GM23338 (cell line): ENCODE measurements at regions not wholly inside any gene's neighbourhood (a gene's known extent, or its start where the extent isn't known, plus 50 kb on each side); places are given as distances from the start of the nearest gene placed in this dataset.

Experiments used
- CREB1 ChIP-seq: fragments of 250-450 bp; sonication (Bioruptor Pico); IDR thresholded peaks from 2 replicates; pipeline ENCODE4 v1.5.0; 2020; ENCODE audit warnings: low read depth, mild to moderate bottlenecking, moderate library complexity
- EZH2 ChIP-seq: fragments of 200-600 bp; sonication (generic); IDR thresholded peaks from one replicate; pipeline ENCODE4 v1.8.0; 2017; ENCODE audit warnings: antibody characterized with exemption, mild to moderate bottlenecking, low read depth; ENCODE audit not compliant: unreplicated experiment
- EZH2phosphoT487 ChIP-seq: fragments of 200-600 bp; sonication (generic); IDR thresholded peaks from one replicate; pipeline ENCODE4 v1.8.1; 2018; ENCODE audit warnings: antibody characterized with exemption; ENCODE audit not compliant: unreplicated experiment
- POLR2AphosphoS5 ChIP-seq: IDR thresholded peaks from 2 replicates; pipeline ENCODE4 v1.6.1; 2016; ENCODE audit warnings: antibody characterized with exemption, low read depth
- STAT1 ChIP-seq: IDR thresholded peaks from one replicate; pipeline ENCODE4 v1.6.1; 2016; ENCODE audit warnings: antibody characterized with exemption; ENCODE audit not compliant: unreplicated experiment
- ZNF331 ChIP-seq: fragments of 250-450 bp; sonication (Bioruptor Pico); IDR thresholded peaks from 2 replicates; pipeline ENCODE4 v1.5.0; 2020; ENCODE audit warnings: low read depth, mild to moderate bottlenecking, moderate library complexity
- TF ChIP-seq, protein P1 (sequence below), 2 experiments: fragments of 200-600 bp in 1 of 2; sonication (generic) in 1 of 2; conservative IDR thresholded peaks; 2 replicates each; pipeline versions ENCODE4 v1.5.1 to v1.6.1; 2016 to 2017; ENCODE audit warnings: antibody characterized with exemption in 2 of 2, low read depth in 2 of 2, mild to moderate bottlenecking in 2 of 2, moderate library complexity in 1 of 2
- TF ChIP-seq, protein P2 (sequence below): IDR thresholded peaks from one replicate; pipeline ENCODE4 v1.6.1; 2018; ENCODE audit warnings: antibody characterized with exemption; ENCODE audit not compliant: unreplicated experiment
- TF ChIP-seq, protein P3 (sequence below): fragments of 250-450 bp; sonication (Bioruptor Pico); IDR thresholded peaks from 2 replicates; pipeline ENCODE4 v1.5.0; 2020; ENCODE audit warnings: mild to moderate bottlenecking, moderate library complexity

DNA sequence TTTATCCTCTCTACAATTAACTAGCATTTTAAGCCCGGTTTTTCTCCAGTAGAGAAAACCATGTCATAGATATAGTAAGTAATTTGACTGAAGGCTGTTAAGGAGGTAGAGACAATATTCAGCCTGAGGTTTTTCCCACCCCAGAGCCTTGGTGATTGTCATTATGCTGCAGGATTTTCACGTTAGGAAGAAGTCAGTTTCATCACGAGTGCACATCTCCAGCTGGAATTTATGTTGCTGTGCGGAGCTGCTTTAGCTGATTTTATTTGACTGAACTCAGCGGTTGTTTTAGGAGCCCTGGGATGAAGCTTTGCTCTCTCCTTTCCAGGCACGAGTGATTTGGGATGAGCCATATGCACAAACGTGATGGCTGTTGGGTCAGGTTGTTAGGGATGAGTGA lies 271.3 kb upstream of the RGMA start:
- TF ChIP-seq, protein P1, sequence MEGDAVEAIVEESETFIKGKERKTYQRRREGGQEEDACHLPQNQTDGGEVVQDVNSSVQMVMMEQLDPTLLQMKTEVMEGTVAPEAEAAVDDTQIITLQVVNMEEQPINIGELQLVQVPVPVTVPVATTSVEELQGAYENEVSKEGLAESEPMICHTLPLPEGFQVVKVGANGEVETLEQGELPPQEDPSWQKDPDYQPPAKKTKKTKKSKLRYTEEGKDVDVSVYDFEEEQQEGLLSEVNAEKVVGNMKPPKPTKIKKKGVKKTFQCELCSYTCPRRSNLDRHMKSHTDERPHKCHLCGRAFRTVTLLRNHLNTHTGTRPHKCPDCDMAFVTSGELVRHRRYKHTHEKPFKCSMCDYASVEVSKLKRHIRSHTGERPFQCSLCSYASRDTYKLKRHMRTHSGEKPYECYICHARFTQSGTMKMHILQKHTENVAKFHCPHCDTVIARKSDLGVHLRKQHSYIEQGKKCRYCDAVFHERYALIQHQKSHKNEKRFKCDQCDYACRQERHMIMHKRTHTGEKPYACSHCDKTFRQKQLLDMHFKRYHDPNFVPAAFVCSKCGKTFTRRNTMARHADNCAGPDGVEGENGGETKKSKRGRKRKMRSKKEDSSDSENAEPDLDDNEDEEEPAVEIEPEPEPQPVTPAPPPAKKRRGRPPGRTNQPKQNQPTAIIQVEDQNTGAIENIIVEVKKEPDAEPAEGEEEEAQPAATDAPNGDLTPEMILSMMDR (conservative IDR thresholded peaks at IDR 0.05; ENCODE audit: low read depth in 2 of 2), result no peak
- TF ChIP-seq POLR2AphosphoS5 (no peak), ZNF331 (CRISPR knock-in tag) (no peak), EZH2 (no peak), STAT1 (no peak), EZH2phosphoT487 (no peak), CREB1 (CRISPR knock-in tag) (no peak)
- TF ChIP-seq, protein P2, sequence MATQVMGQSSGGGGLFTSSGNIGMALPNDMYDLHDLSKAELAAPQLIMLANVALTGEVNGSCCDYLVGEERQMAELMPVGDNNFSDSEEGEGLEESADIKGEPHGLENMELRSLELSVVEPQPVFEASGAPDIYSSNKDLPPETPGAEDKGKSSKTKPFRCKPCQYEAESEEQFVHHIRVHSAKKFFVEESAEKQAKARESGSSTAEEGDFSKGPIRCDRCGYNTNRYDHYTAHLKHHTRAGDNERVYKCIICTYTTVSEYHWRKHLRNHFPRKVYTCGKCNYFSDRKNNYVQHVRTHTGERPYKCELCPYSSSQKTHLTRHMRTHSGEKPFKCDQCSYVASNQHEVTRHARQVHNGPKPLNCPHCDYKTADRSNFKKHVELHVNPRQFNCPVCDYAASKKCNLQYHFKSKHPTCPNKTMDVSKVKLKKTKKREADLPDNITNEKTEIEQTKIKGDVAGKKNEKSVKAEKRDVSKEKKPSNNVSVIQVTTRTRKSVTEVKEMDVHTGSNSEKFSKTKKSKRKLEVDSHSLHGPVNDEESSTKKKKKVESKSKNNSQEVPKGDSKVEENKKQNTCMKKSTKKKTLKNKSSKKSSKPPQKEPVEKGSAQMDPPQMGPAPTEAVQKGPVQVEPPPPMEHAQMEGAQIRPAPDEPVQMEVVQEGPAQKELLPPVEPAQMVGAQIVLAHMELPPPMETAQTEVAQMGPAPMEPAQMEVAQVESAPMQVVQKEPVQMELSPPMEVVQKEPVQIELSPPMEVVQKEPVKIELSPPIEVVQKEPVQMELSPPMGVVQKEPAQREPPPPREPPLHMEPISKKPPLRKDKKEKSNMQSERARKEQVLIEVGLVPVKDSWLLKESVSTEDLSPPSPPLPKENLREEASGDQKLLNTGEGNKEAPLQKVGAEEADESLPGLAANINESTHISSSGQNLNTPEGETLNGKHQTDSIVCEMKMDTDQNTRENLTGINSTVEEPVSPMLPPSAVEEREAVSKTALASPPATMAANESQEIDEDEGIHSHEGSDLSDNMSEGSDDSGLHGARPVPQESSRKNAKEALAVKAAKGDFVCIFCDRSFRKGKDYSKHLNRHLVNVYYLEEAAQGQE, result no peak
- TF ChIP-seq, protein P3, sequence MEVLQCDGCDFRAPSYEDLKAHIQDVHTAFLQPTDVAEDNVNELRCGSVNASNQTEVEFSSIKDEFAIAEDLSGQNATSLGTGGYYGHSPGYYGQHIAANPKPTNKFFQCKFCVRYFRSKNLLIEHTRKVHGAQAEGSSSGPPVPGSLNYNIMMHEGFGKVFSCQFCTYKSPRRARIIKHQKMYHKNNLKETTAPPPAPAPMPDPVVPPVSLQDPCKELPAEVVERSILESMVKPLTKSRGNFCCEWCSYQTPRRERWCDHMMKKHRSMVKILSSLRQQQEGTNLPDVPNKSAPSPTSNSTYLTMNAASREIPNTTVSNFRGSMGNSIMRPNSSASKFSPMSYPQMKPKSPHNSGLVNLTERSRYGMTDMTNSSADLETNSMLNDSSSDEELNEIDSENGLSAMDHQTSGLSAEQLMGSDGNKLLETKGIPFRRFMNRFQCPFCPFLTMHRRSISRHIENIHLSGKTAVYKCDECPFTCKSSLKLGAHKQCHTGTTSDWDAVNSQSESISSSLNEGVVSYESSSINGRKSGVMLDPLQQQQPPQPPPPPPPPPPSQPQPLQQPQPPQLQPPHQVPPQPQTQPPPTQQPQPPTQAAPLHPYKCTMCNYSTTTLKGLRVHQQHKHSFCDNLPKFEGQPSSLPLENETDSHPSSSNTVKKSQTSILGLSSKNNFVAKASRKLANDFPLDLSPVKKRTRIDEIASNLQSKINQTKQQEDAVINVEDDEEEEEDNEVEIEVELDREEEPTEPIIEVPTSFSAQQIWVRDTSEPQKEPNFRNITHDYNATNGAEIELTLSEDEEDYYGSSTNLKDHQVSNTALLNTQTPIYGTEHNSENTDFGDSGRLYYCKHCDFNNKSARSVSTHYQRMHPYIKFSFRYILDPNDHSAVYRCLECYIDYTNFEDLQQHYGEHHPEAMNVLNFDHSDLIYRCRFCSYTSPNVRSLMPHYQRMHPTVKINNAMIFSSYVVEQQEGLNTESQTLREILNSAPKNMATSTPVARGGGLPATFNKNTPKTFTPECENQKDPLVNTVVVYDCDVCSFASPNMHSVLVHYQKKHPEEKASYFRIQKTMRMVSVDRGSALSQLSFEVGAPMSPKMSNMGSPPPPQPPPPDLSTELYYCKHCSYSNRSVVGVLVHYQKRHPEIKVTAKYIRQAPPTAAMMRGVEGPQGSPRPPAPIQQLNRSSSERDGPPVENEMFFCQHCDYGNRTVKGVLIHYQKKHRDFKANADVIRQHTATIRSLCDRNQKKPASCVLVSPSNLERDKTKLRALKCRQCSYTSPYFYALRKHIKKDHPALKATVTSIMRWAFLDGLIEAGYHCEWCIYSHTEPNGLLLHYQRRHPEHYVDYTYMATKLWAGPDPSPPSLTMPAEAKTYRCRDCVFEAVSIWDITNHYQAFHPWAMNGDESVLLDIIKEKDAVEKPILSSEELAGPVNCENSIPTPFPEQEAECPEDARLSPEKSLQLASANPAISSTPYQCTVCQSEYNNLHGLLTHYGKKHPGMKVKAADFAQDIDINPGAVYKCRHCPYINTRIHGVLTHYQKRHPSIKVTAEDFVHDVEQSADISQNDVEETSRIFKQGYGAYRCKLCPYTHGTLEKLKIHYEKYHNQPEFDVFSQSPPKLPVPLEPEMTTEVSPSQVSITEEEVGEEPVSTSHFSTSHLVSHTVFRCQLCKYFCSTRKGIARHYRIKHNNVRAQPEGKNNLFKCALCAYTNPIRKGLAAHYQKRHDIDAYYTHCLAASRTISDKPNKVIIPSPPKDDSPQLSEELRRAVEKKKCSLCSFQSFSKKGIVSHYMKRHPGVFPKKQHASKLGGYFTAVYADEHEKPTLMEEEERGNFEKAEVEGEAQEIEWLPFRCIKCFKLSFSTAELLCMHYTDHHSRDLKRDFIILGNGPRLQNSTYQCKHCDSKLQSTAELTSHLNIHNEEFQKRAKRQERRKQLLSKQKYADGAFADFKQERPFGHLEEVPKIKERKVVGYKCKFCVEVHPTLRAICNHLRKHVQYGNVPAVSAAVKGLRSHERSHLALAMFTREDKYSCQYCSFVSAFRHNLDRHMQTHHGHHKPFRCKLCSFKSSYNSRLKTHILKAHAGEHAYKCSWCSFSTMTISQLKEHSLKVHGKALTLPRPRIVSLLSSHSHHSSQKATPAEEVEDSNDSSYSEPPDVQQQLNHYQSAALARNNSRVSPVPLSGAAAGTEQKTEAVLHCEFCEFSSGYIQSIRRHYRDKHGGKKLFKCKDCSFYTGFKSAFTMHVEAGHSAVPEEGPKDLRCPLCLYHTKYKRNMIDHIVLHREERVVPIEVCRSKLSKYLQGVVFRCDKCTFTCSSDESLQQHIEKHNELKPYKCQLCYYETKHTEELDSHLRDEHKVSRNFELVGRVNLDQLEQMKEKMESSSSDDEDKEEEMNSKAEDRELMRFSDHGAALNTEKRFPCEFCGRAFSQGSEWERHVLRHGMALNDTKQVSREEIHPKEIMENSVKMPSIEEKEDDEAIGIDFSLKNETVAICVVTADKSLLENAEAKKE (CRISPR knock-in tag), result no peak
